ENCODE measurements at regions not wholly inside any gene's neighbourhood (a gene's known extent, or its start where the extent isn't known, plus 50 kb on each side); places are given as distances from the start of the nearest gene placed in this dataset.

DNA sequence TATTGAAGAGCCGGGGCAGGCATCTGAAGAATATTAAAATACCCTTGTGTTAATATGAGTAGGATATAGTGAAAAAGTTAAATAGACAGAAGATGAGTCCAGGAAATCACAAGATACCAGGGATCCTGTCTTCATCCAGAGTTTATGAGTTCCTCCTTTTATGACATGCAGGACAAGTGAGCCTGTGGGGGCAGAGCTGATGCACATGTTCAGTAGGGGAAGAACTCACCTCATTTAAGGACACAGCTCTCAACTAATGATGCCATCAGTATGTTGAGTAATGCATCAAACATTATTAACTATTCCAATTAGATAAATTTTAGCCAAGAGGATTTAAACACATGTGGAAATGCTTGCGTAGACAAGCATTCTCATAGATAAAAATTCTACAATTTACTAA, 435.8 kb upstream of the AKR1E2 start:
- DNase-seq (ENCODE audit: low spot score), result no peak
- H3K4me3 ChIP-seq, result no peak overlapping the region
- H3K27ac ChIP-seq, result no peak overlapping the region
- TF ChIP-seq, protein P1, sequence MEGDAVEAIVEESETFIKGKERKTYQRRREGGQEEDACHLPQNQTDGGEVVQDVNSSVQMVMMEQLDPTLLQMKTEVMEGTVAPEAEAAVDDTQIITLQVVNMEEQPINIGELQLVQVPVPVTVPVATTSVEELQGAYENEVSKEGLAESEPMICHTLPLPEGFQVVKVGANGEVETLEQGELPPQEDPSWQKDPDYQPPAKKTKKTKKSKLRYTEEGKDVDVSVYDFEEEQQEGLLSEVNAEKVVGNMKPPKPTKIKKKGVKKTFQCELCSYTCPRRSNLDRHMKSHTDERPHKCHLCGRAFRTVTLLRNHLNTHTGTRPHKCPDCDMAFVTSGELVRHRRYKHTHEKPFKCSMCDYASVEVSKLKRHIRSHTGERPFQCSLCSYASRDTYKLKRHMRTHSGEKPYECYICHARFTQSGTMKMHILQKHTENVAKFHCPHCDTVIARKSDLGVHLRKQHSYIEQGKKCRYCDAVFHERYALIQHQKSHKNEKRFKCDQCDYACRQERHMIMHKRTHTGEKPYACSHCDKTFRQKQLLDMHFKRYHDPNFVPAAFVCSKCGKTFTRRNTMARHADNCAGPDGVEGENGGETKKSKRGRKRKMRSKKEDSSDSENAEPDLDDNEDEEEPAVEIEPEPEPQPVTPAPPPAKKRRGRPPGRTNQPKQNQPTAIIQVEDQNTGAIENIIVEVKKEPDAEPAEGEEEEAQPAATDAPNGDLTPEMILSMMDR (IDR thresholded peaks at IDR 0.05), result no peak

DNA sequence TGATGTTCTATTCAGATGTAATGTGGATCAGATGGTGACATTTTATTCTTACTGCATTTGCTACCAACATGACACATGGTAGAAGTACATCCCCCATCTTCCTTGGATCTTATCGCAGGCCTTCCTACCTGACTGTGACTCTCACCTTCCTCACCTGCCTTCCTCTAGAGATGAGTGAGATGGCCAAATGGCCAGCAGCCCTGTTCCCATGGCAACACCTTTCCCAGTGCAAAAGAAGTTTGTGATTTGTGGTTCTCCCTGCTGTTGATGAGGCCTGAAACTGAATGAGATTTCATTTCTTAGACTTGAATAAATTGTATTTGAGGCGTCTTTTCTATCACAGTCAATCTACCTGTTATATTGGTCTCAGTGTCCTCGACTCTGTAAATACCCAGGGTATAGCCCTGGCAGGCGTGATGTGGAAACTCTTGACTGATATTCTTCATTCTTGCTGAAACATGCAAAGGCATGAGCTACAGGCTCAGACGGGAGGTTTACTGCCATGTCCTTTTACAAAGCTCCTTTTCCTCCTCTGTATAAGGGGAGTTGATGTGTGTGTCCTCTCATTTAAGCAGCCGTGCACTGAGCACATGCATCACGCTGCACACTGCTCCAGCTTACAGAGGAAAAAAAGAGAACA, 440.7 kb upstream of the AKR1E2 start:
- DNase-seq (ENCODE audit: low spot score), result no peak
- Histone ChIP-seq H3K4me3 (no peak overlapping the region), H3K27ac (no peak overlapping the region)
- TF ChIP-seq, protein P1 (IDR thresholded peaks at IDR 0.05), result no peak

DNA sequence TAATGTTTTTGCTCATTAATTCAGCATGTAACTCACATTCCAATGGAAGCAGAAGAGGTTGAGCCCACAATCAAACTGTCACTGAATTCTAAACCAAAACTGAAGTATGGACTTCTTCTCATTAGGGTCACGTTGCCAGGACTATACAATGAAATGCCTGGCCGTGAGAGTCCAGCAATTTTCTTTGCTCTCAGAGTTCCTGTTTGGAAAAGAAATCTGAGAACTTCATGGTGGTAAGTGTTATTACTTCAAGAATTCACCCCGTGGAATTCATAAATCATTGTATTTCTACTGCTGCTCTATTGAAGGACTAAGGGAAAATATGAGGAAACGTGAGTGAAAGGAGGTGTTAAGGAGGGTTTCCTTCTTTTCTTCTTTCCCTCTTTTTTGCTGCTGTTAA, 441.8 kb upstream of the AKR1E2 start:
- H3K27ac ChIP-seq, result no peak overlapping the region
- H3K4me3 ChIP-seq, result peak overlapping the region; percentile 46
- TF ChIP-seq, protein P1 (IDR thresholded peaks at IDR 0.05), result no peak
- DNase-seq (ENCODE audit: low spot score), result no peak

DNA sequence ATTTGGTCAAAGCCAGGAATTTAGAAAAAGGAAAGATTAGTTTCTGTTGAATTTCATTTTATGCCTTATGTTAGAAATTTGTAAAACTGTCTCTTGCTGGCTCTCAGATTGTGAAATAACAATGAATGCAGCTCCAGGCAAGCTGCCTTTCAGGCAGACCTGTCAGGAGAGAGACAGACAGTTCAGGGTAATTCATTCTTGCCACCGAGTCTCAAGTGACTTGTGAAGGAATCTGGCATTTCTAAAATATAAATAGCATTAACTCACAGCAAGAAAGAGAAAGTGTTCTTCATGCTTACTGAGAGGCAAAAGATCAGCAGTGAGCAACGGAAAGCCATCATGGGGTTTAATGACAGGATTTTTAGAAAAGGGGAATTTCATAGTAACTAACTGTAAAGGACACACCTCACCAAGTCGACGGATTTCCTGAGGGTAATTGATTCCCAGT, 442.3 kb upstream of the AKR1E2 start:
- no peak for DNase-seq (ENCODE audit: low spot score)

DNA sequence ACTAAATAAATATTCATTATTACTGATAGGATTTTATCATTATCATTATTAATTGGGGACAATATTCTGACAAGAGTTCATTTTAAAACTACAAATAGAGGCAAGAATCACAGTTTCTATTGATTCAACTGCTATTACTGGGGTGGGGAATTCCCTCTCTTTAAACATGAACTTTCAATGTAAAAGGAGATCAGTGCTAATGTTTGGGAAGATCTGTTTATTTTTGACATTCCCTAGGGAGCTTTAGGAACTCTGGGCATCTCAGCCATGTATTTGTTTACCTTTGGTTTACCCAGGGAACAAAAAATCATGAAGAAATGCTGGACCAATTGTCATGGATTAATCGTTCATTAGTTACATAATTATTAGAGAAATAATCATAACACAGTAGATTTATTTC, 443.2 kb upstream of the AKR1E2 start:
- Histone ChIP-seq H3K4me3 (no peak overlapping the region), H3K27ac (no peak overlapping the region)
- TF ChIP-seq, protein P1 (IDR thresholded peaks at IDR 0.05), result no peak
- DNase-seq (ENCODE audit: low spot score), result no peak

More for the DNA sequence above, 442.3 kb upstream of the AKR1E2 start:
- Histone ChIP-seq H3K4me3 (peak overlapping the region; percentile 46), H3K27ac (no peak overlapping the region)
- TF ChIP-seq, protein P1 (IDR thresholded peaks at IDR 0.05), result no peak

DNA sequence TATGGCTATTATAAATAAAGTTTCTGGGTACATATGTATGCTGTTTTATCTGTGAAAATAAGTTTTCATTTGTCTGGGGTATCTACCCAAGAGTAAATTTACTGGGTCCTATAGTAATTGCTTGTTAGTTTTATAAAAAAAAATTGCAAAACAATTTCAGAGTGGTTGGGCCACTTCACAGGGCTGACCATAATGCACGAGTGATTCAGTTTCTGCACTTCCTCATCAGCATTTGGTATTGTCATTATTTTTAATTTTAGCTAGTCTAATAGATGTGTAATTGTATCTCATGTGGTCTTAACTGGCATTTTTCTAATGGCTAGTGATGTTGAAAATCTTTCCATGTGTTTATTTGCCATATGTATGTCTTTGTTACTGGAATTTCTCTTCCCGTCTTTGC, 452.4 kb upstream of the AKR1E2 start:
- TF ChIP-seq, protein P1 (IDR thresholded peaks at IDR 0.05), result no peak
- no peak for DNase-seq (ENCODE audit: low spot score)
- no peak overlapping the region for H3K4me3 ChIP-seq
- H3K27ac ChIP-seq, result no peak overlapping the region

DNA sequence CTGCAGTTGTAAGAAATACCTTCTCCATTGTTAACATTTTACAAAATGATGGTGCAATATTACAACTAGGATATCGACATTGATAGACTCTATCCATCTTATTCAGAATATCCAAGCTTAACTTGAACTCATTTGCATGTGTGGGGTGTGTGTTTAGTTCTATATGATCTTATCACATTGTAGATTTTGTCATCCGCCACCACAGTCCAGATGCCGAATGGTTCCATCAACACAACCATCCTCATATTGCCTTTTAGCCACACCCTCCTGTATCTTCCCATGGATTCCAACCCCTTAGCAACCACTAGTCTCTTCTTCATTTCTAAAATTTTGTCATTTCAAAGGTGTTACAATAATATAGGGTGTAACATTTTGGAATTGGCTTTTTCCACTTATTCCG, 452.9 kb upstream of the AKR1E2 start:
- no peak for DNase-seq (ENCODE audit: low spot score)
- Histone ChIP-seq H3K4me3 (no peak overlapping the region), H3K27ac (no peak overlapping the region)
- TF ChIP-seq, protein P1 (IDR thresholded peaks at IDR 0.05), result no peak
